ENCODE measurements at regions not wholly inside any gene's neighbourhood (a gene's known extent, or its start where the extent isn't known, plus 50 kb on each side); places are given as distances from the start of the nearest gene placed in this dataset.

- ATAC-seq (no peak), DNase-seq (no peak)
- H3K4me1 ChIP-seq: no peaks in the 10 kb centered on the region
- no peak for TF ChIP-seq POLR2A (IDR thresholded peaks at IDR 0.05)
- TF ChIP-seq, protein P1, sequence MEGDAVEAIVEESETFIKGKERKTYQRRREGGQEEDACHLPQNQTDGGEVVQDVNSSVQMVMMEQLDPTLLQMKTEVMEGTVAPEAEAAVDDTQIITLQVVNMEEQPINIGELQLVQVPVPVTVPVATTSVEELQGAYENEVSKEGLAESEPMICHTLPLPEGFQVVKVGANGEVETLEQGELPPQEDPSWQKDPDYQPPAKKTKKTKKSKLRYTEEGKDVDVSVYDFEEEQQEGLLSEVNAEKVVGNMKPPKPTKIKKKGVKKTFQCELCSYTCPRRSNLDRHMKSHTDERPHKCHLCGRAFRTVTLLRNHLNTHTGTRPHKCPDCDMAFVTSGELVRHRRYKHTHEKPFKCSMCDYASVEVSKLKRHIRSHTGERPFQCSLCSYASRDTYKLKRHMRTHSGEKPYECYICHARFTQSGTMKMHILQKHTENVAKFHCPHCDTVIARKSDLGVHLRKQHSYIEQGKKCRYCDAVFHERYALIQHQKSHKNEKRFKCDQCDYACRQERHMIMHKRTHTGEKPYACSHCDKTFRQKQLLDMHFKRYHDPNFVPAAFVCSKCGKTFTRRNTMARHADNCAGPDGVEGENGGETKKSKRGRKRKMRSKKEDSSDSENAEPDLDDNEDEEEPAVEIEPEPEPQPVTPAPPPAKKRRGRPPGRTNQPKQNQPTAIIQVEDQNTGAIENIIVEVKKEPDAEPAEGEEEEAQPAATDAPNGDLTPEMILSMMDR (IDR thresholded peaks at IDR 0.05 in 4 of 5, conservative IDR thresholded peaks at IDR 0.05 in 1 of 5): no peak
- H3K9me3 ChIP-seq: no peaks in the 10 kb centered on the region
- no peak overlapping the region for H3K27ac ChIP-seq
- no peak overlapping the region for H3K4me3 ChIP-seq
- no peaks in the 10 kb centered on the region for H3K27me3 ChIP-seq
- in situ Hi-C loops (cut with MboI; ENCODE audit: low sequenced_read_pairs in 4 of 4): no loop called here
- intact Hi-C loops (cut with DNase I; ENCODE audit: low total_unique reads): no loop called here
- no peaks in the 10 kb centered on the region for H3K36me3 ChIP-seq
Measured at GRCh38 chr12:33012226-33012625, 115.6 kb upstream of the PKP2 start.

DNA sequence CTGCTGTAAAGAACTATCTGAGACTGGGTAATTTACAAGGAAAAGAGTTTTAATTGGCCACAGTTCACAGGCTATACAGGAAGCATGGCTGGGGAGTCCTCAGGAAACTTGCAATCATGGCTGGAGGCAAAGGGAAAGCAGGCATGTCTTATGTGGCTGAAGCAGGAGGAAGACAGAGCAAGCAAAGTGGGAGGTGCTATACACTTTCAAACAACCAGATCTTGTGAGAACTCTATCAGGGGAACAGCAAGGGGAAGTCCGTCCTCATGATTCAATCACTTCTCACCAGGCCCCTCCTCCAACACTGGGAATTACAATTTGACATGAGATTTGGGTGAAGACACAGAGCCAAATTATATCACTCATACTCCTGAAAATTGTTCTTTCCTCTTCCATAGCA, 109.5 kb upstream of the PKP2 start:
- Histone ChIP-seq H3K27ac (no peak overlapping the region), H3K27me3 (no peaks in the 10 kb centered on the region), H3K4me1 (no peaks in the 10 kb centered on the region), H3K36me3 (no peaks in the 10 kb centered on the region), H3K4me3 (no peak overlapping the region), H3K9me3 (no peaks in the 10 kb centered on the region)
- intact Hi-C loops (cut with DNase I; ENCODE audit: low total_unique reads) (no loop called here), in situ Hi-C loops (cut with MboI; ENCODE audit: low sequenced_read_pairs in 4 of 4) (no loop called here)
- DNase-seq (no peak), ATAC-seq (no peak)
- no peak for TF ChIP-seq POLR2A (IDR thresholded peaks at IDR 0.05)
- TF ChIP-seq, protein P1 (IDR thresholded peaks at IDR 0.05 in 4 of 5, conservative IDR thresholded peaks at IDR 0.05 in 1 of 5): no peak

- no peak for TF ChIP-seq POLR2A (IDR thresholded peaks at IDR 0.05)
- TF ChIP-seq, protein P1 (IDR thresholded peaks at IDR 0.05 in 4 of 5, conservative IDR thresholded peaks at IDR 0.05 in 1 of 5): no peak
- H3K27me3 ChIP-seq: no peaks in the 10 kb centered on the region
- H3K9me3 ChIP-seq: no peaks in the 10 kb centered on the region
- ATAC-seq (peak; percentile 30 to 33), DNase-seq (peak in 1 of 2 donors; percentile 14)
- H3K4me3 ChIP-seq: no peak overlapping the region
- in situ Hi-C loops (cut with MboI; ENCODE audit: low sequenced_read_pairs in 4 of 4) (no loop called here), intact Hi-C loops (cut with DNase I; ENCODE audit: low total_unique reads) (no loop called here)
- no peak overlapping the region for H3K27ac ChIP-seq
- no peaks in the 10 kb centered on the region for H3K4me1 ChIP-seq
- no peaks in the 10 kb centered on the region for H3K36me3 ChIP-seq
Measured at GRCh38 chr12:33000016-33000415, 103.4 kb upstream of the PKP2 start.

GRCh38 chr12:32997471-32997870, 100.9 kb upstream of the PKP2 start:
- in situ Hi-C loops (cut with MboI; ENCODE audit: low sequenced_read_pairs in 4 of 4): no loop called here
- Histone ChIP-seq H3K9me3 (no peaks in the 10 kb centered on the region), H3K27me3 (no peaks in the 10 kb centered on the region), H3K27ac (no peak overlapping the region), H3K4me1 (no peaks in the 10 kb centered on the region), H3K4me3 (no peak overlapping the region), H3K36me3 (no peaks in the 10 kb centered on the region)
- no peak for DNase-seq
- TF ChIP-seq, protein P1 (IDR thresholded peaks at IDR 0.05 in 4 of 5, conservative IDR thresholded peaks at IDR 0.05 in 1 of 5): no peak
- TF ChIP-seq POLR2A (IDR thresholded peaks at IDR 0.05): no peak
- no peak for ATAC-seq
- intact Hi-C loops (cut with DNase I; ENCODE audit: low total_unique reads): no loop called here

DNA sequence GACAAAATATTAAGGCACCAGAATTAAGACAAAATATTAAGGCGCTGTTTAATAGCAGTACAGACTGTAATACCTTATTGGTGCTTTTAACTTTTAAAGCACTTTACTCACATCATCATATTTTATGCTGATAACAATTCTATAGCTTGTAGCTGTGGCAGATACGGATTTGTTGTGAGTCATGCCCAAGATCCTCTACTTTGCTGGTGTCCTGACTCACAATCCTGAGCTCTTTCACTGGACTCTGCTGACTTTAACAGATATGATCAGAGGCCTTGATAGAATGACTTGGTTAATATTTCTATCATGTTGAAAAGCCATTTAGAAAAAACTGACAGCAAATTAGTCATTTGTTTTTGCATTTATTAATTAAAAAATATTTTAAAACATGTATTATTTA, 99.0 kb upstream of the PKP2 start:
- H3K9me3 ChIP-seq: no peaks in the 10 kb centered on the region
- no peaks in the 10 kb centered on the region for H3K27me3 ChIP-seq
- no peaks in the 10 kb centered on the region for H3K36me3 ChIP-seq
- in situ Hi-C loops (cut with MboI; ENCODE audit: low sequenced_read_pairs in 4 of 4): no loop called here
- no peak overlapping the region for H3K27ac ChIP-seq
- no peak for TF ChIP-seq POLR2A (IDR thresholded peaks at IDR 0.05)
- TF ChIP-seq, protein P1 (IDR thresholded peaks at IDR 0.05 in 4 of 5, conservative IDR thresholded peaks at IDR 0.05 in 1 of 5): no peak
- no peak for DNase-seq
- ATAC-seq: no peak
- H3K4me1 ChIP-seq: no peaks in the 10 kb centered on the region
- intact Hi-C loops (cut with DNase I; ENCODE audit: low total_unique reads): no loop called here
- no peak overlapping the region for H3K4me3 ChIP-seq

Data from gastrocnemius medialis (tissue), 4 donors.